K562 (cell line): ENCODE measurements at regions not wholly inside any gene's neighbourhood (a gene's known extent, or its start where the extent isn't known, plus 50 kb on each side); places are given as distances from the start of the nearest gene placed in this dataset.

ENCODE experiments used
- E4F1 ChIP-seq: fragments of 250-450 bp; sonication (Bioruptor Pico); IDR thresholded peaks from 2 replicates; pipeline ENCODE4 v1.5.0; 2021; ENCODE audit warnings: mild to moderate bottlenecking, borderline replicate concordance
- GMEB1 ChIP-seq: fragments of 250-450 bp; sonication (Bioruptor Pico); IDR thresholded peaks from 2 replicates; pipeline ENCODE4 v1.4.0; 2020; ENCODE audit warnings: mild to moderate bottlenecking
- MAFK ChIP-seq: IDR thresholded peaks from 2 replicates; pipeline ENCODE4 v1.6.1; 2011; ENCODE audit warnings: low read length, improper control_type of control experiment
- PCBP2 ChIP-seq: fragments of 200-400 bp; formaldehyde crosslinking; IDR thresholded peaks from 2 replicates; pipeline ENCODE4 v1.6.1; 2018; ENCODE audit warnings: low read length, low read depth, mild to moderate bottlenecking, moderate library complexity; ENCODE audit not compliant: poor library complexity, severe bottlenecking
- POLR2A ChIP-seq: fragments of 450-650 bp; conservative IDR thresholded peaks from 2 replicates; pipeline ENCODE4 v1.6.1; 2016
- ZNF143 ChIP-seq: sonication (generic); formaldehyde crosslinking; IDR thresholded peaks from 2 replicates; pipeline ENCODE4 v1.9.0; 2022; ENCODE audit warnings: mild to moderate bottlenecking, missing genetic modification reagents

GRCh38 chr2:100741880-100742276 is 78.1 kb upstream of the NPAS2 start:
- TF ChIP-seq MAFK (no peak), ZNF143 (no peak), POLR2A (no peak), GMEB1 (CRISPR knock-in tag) (no peak), E4F1 (CRISPR knock-in tag) (no peak), PCBP2 (no peak)
